OCI-LY7 (cell line): ENCODE measurements at regions not wholly inside any gene's neighbourhood (a gene's known extent, or its start where the extent isn't known, plus 50 kb on each side); places are given as distances from the start of the nearest gene placed in this dataset.

ENCODE experiments used
- CTCF ChIP-seq: fragments of 200-600 bp; sonication (generic); conservative IDR thresholded peaks from 2 replicates; pipeline ENCODE4 v1.5.1; 2014; ENCODE audit warnings: mild to moderate bottlenecking, antibody characterized with exemption, low read length, moderate library complexity, mixed read lengths
- EZH2phosphoT487 ChIP-seq: fragments of 200-600 bp; sonication (generic); IDR thresholded peaks from 2 replicates; pipeline ENCODE4 v1.6.1; 2018; ENCODE audit warnings: low read depth, borderline replicate concordance, mild to moderate bottlenecking, mixed run types, antibody characterized with exemption, low read length, moderate library complexity, mixed read lengths

GRCh38 chr5:75965292-75965691 lies 117.9 kb upstream of the SV2C start:
- TF ChIP-seq CTCF (no peak), EZH2phosphoT487 (no peak)
